ENCODE measurements at regions not wholly inside any gene's neighbourhood (a gene's known extent, or its start where the extent isn't known, plus 50 kb on each side); places are given as distances from the start of the nearest gene placed in this dataset.

DNA sequence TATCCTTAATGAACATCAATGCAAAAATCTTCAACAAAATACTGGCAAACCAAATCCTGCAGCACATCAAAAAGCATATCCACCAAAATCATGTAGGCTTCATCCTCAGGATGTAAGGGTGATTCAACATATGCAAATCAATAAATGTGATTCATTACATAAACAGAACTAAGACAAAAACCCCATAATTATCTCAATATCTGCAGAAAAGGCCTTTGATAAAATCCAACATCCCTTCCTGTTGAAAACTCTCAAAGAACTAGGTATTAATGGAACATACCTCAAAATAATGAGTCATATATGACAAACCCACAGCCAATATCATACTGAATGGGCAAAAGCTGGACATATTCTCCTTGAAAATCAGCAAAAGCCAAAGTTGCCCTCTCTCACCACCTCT, 54.6 kb upstream of the DEPDC1 start:
- Mint-ChIP-seq H3K9me3 (peaks cover 6% of the 10 kb centered on the region), H3K36me3 (no peaks in the 10 kb centered on the region), H3K27me3 (no peaks in the 10 kb centered on the region), H3K4me3 (no peak overlapping the region), H3K27ac (no peak overlapping the region), H3K4me1 (no peaks in the 10 kb centered on the region)
- ATAC-seq, result no peak

DNA sequence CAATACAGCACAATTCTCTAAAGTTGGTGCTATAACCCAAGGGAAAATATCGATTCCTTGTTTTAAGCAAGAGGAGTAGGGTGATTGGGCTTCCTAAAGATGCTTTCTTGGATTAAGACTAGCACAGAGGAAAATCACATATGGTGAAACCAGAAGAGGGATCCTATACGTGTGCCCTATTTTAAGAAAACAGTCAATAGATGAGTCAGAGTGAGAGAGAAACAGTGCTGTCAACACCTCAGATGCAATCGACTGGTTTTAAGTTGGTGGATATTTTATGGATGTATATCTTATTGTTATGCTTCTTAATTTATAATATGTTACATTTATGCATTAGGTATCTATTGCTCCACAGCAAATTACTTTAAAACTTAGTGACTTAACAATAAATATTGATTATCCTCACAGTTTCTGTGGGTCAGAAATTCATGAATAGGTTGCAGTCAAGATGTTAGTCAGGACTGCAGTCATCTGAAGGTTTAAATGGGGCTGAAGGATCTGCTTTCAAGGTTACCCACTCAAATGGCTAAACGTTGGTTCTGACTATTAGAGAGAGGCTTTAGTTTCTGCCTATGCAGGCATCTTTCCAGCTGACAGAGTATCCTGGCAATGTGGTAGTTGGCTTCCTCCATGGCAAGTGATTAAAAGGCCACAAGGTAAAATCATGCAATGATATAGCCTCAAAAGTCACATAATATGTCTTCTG, 61.6 kb upstream of the DEPDC1 start:
- ATAC-seq, result no peak
- no peak overlapping the region for H3K27ac Mint-ChIP-seq
- no peak overlapping the region for H3K4me3 Mint-ChIP-seq
- no peaks in the 10 kb centered on the region for H3K36me3 Mint-ChIP-seq
- H3K9me3 Mint-ChIP-seq, result peaks cover 6% of the 10 kb centered on the region
- H3K4me1 Mint-ChIP-seq, result no peaks in the 10 kb centered on the region
- no peaks in the 10 kb centered on the region for H3K27me3 Mint-ChIP-seq

DNA sequence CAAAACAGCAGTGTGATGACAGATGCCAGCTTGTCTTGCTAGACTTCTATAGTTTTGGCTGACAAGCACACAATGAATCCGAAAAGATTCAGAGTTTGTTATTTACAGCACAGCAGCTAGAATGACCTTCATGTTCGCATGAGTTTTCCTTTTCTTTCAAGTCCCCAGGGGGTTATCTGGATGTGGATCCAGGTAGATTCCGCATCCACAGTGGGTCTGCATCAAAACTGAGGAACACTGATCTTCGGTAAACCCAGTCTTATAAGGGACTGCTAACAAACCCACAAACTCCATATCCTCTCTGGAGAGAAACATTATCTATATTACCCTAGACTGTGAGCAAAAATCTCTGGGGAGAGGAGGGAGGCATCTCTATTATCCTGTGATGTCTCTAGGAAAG, 69.0 kb upstream of the DEPDC1 start:
- H3K36me3 Mint-ChIP-seq, result no peaks in the 10 kb centered on the region
- H3K27me3 Mint-ChIP-seq, result no peaks in the 10 kb centered on the region
- no peaks in the 10 kb centered on the region for H3K4me1 Mint-ChIP-seq
- no peaks in the 10 kb centered on the region for H3K9me3 Mint-ChIP-seq
- no peak for ATAC-seq
- H3K4me3 Mint-ChIP-seq, result no peak overlapping the region
- no peak overlapping the region for H3K27ac Mint-ChIP-seq

- no peak overlapping the region for H3K4me3 Mint-ChIP-seq
- no peak overlapping the region for H3K27ac Mint-ChIP-seq
- H3K36me3 Mint-ChIP-seq, result no peaks in the 10 kb centered on the region
- no peaks in the 10 kb centered on the region for H3K27me3 Mint-ChIP-seq
- no peak for ATAC-seq
- no peaks in the 10 kb centered on the region for H3K4me1 Mint-ChIP-seq
- no peaks in the 10 kb centered on the region for H3K9me3 Mint-ChIP-seq
Measured at GRCh38 chr1:68570871-68571270, 74.0 kb upstream of the DEPDC1 start.

- Mint-ChIP-seq H3K27me3 (no peaks in the 10 kb centered on the region), H3K4me3 (no peak overlapping the region), H3K9me3 (no peaks in the 10 kb centered on the region), H3K4me1 (no peaks in the 10 kb centered on the region), H3K36me3 (no peaks in the 10 kb centered on the region), H3K27ac (no peak overlapping the region)
- ATAC-seq, result no peak
Measured at GRCh38 chr1:68571454-68572235, 74.8 kb upstream of the DEPDC1 start.

DNA sequence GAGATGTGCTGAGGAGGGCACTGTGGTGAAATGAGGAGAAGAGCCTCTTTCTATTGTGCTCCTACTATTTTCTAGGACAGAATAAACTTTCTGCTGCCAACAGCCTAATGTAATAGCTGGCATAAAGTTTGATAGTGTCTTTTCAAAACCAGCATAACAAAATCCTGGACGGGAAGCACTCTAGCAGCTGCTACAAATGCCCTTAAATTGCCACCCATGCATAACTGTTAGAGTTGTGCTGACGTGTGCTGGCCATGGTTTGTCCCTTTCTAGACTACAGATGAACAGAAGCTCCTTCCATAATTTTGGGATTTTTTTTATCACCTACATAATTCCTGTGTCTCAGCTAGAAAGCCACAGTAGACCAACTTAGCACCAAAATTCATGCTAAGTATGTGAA, 88.5 kb upstream of the DEPDC1 start:
- no peaks in the 10 kb centered on the region for H3K36me3 Mint-ChIP-seq
- no peak overlapping the region for H3K27ac Mint-ChIP-seq
- no peak overlapping the region for H3K4me3 Mint-ChIP-seq
- peaks cover 8% of the 10 kb centered on the region for H3K9me3 Mint-ChIP-seq
- H3K4me1 Mint-ChIP-seq, result no peaks in the 10 kb centered on the region
- H3K27me3 Mint-ChIP-seq, result no peaks in the 10 kb centered on the region
- ATAC-seq, result no peak

DNA sequence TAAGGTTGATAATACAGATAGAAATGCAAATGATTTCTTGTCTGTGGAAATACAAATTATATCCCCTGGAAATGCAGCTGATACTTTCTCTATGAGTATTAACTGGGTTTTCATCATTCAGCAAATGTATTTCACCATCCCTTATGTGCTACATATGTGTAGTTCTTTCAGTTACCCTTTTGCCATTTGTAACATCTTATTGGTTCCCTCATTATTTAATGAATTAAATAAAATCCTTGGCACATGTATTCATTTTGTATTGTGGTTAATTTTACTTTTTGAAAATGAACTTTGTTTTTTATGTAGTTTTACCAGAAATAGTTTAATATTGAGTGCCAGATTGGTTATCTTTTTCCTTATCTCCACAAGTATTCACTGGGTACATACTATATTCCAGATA, 89.9 kb upstream of the DEPDC1 start:
- Mint-ChIP-seq H3K4me3 (no peak overlapping the region), H3K36me3 (no peaks in the 10 kb centered on the region), H3K27ac (no peak overlapping the region), H3K9me3 (peaks cover 8% of the 10 kb centered on the region), H3K27me3 (no peaks in the 10 kb centered on the region), H3K4me1 (no peaks in the 10 kb centered on the region)
- no peak for ATAC-seq

- ATAC-seq, result no peak
- H3K27ac Mint-ChIP-seq, result no peak overlapping the region
- H3K4me1 Mint-ChIP-seq, result no peaks in the 10 kb centered on the region
- peaks cover 6% of the 10 kb centered on the region for H3K9me3 Mint-ChIP-seq
- no peaks in the 10 kb centered on the region for H3K27me3 Mint-ChIP-seq
- H3K4me3 Mint-ChIP-seq, result no peak overlapping the region
- no peaks in the 10 kb centered on the region for H3K36me3 Mint-ChIP-seq
Measured at GRCh38 chr1:68588304-68588703, 91.4 kb upstream of the DEPDC1 start.

DNA sequence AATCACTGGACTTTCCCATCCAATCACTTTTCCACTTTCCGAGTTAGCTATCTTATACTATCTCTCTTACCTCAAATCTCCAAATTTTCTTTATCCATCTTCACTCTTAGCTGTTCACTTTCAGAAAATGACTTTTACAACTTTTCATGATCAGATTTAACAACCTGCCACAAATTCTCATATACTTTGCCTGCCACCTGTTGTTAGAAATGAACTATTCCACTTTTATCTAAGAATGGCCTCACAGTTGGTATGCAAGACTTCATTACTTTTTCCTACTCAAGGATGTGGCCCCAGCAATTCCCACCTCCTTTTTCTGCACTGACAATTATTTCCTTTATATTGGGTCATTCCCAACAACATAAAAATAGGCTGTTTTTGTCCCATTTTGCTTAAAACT, 93.6 kb upstream of the DEPDC1 start:
- no peaks in the 10 kb centered on the region for H3K36me3 Mint-ChIP-seq
- H3K27ac Mint-ChIP-seq, result no peak overlapping the region
- no peaks in the 10 kb centered on the region for H3K27me3 Mint-ChIP-seq
- ATAC-seq, result no peak
- no peak overlapping the region for H3K4me3 Mint-ChIP-seq
- H3K4me1 Mint-ChIP-seq, result no peaks in the 10 kb centered on the region
- H3K9me3 Mint-ChIP-seq, result no peaks in the 10 kb centered on the region

DNA sequence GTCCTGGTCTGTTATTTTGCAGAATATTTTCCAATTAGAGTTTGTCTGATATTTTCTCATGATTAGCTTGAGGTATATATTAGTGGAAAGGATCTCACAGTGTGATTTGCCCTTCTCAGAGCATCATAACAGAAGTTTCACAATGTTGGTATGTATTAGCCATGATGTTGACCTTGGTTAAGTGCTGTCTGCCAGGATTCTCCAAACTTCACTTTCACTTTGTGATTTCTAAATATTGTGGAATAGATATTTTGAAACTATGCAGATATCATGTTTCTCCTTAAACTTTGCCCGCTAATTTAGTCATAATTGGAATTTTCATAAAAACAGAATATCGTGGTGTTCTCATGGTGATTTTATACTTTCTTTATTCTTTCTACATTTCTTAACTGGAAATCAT, 98.0 kb upstream of the DEPDC1 start:
- no peaks in the 10 kb centered on the region for H3K27me3 Mint-ChIP-seq
- no peak overlapping the region for H3K27ac Mint-ChIP-seq
- no peaks in the 10 kb centered on the region for H3K36me3 Mint-ChIP-seq
- no peak for ATAC-seq
- H3K4me3 Mint-ChIP-seq, result no peak overlapping the region
- no peaks in the 10 kb centered on the region for H3K9me3 Mint-ChIP-seq
- H3K4me1 Mint-ChIP-seq, result no peaks in the 10 kb centered on the region

DNA sequence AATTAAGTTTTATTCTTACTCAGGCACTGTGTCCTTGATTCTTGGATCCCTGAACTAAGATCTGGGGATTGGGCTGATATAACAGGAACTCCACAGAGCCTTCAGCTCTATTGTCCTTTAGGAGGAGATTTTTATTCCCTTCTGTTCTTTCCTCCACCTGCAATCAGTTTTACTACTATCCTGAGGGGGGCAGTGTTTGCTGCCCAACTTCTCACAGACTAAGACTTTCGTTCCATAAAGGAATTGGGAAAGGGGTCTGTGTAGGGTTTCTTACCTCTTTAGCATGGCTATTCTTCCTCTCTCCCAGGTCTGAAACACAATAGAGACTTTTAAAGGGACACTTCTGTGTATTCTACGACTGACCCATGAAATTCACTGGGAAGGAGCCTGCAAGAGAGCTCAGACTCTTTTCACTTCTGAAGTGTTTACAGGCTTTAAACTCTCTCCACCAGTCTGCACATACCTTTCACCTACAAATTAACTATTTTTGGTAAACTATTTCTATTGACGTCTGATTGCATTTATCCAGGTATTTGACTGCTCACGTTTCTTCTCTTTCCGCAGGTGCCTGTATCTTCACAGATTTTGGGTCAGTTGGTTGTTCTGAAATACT, 103.3 kb upstream of the DEPDC1 start:
- Mint-ChIP-seq H3K36me3 (no peaks in the 10 kb centered on the region), H3K4me3 (no peak overlapping the region), H3K27me3 (no peaks in the 10 kb centered on the region), H3K27ac (no peak overlapping the region), H3K4me1 (no peaks in the 10 kb centered on the region), H3K9me3 (no peaks in the 10 kb centered on the region)
- ATAC-seq, result no peak

- Mint-ChIP-seq H3K4me3 (no peak overlapping the region), H3K27me3 (no peaks in the 10 kb centered on the region), H3K9me3 (peaks cover 3% of the 10 kb centered on the region), H3K4me1 (no peaks in the 10 kb centered on the region), H3K27ac (no peak overlapping the region), H3K36me3 (no peaks in the 10 kb centered on the region)
- ATAC-seq, result peak; percentile 56
Measured at GRCh38 chr1:68608289-68608688, 111.4 kb upstream of the DEPDC1 start.

- Mint-ChIP-seq H3K36me3 (no peaks in the 10 kb centered on the region), H3K4me3 (no peak overlapping the region), H3K9me3 (peaks cover 6% of the 10 kb centered on the region), H3K4me1 (no peaks in the 10 kb centered on the region), H3K27ac (no peak overlapping the region), H3K27me3 (no peaks in the 10 kb centered on the region)
- ATAC-seq, result no peak
Measured at GRCh38 chr1:68615312-68615711, 118.4 kb upstream of the DEPDC1 start.

DNA sequence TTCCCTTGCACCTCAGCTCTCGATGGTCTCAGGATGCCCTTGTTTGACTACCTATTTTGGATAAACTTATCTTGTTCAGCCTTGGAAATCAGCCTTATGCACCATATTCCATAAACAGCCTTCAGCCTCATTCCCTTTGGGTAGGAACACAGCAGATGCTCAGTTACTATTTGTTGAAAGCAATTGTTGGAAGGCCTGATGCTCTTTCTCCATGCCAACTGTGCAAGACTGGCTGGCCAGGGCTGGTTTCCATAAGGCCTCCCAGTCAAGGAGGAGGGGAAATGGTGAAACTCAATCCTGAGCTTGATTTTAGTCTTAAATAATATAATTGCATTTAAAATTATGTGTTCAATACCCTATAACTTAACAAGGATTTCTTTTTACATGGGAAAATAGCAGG, 121.1 kb upstream of the DEPDC1 start:
- H3K4me3 Mint-ChIP-seq, result no peak overlapping the region
- H3K36me3 Mint-ChIP-seq, result no peaks in the 10 kb centered on the region
- no peaks in the 10 kb centered on the region for H3K4me1 Mint-ChIP-seq
- H3K9me3 Mint-ChIP-seq, result peaks cover 11% of the 10 kb centered on the region
- no peak overlapping the region for H3K27ac Mint-ChIP-seq
- no peak for ATAC-seq
- no peaks in the 10 kb centered on the region for H3K27me3 Mint-ChIP-seq

DNA sequence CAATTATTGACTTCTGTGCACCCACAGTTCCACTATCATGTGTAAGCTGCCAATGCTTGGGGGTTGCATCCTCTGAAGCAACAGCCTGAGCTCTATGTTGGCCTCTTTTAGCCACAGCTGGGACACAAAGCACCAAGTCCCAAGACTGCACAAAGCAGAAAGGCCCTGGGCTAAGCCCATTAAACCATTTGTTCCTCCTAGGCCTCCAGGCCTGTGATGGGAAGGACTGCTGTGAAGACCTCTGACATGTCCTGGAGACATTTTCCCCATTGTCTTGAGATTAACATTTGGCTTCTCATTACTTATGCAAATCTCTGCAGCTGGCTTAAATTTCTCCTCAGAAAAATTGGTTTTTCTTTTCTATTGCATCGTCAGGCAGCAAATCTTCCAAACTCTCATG, 123.7 kb upstream of the DEPDC1 start:
- Mint-ChIP-seq H3K36me3 (no peaks in the 10 kb centered on the region), H3K4me3 (no peak overlapping the region), H3K27ac (no peak overlapping the region), H3K27me3 (no peaks in the 10 kb centered on the region), H3K9me3 (peaks cover 11% of the 10 kb centered on the region), H3K4me1 (no peaks in the 10 kb centered on the region)
- no peak for ATAC-seq

DNA sequence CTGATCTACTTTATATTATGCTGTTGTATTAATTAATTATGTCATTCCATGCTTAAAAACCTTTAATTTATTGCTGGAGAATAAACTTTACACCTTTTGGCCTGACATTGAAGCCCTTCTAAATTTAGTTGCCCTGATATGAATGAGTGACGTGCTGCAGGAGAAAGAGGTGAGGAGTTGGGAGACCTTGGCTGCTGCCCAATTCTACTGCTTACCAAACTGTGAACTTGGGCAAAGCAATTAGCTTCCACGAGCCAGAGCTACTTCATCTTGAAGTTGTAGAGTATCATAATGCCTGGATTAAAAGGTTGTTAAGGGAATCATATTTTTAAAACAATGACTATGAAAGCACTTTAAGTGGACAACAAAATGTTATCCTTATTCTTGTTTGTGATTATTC, 126.8 kb upstream of the DEPDC1 start:
- H3K27ac Mint-ChIP-seq, result no peak overlapping the region
- H3K27me3 Mint-ChIP-seq, result no peaks in the 10 kb centered on the region
- peaks cover 8% of the 10 kb centered on the region for H3K9me3 Mint-ChIP-seq
- ATAC-seq, result no peak
- no peaks in the 10 kb centered on the region for H3K36me3 Mint-ChIP-seq
- H3K4me3 Mint-ChIP-seq, result no peak overlapping the region
- no peaks in the 10 kb centered on the region for H3K4me1 Mint-ChIP-seq
